Heart left ventricle (tissue), 16 donors: ENCODE measurements at regions not wholly inside any gene's neighbourhood (a gene's known extent, or its start where the extent isn't known, plus 50 kb on each side); places are given as distances from the start of the nearest gene placed in this dataset.

Experiments
- ATAC-seq, 4 donors: fragments of 200-7000 bp; cut with Tn5 transposase; one replicate each; pipeline ENCODE4 v1.9.1; 2020 to 2022; ENCODE audit warnings: moderate library complexity in 4 of 4, mild to moderate bottlenecking in 3 of 4, moderate number of reproducible peaks in 1 of 4
- DNase-seq, 5 donors: peaks; one replicate each; pipeline ENCODE4 v3.0.0-alpha.2; 2020
- H3K27ac ChIP-seq, 12 donors: fragments of 200-600 bp; sonication (generic) in 4 of 12; one replicate each; pipeline versions ENCODE4 v1.5.0 to v1.8.0; 2016 to 2022; ENCODE audit warnings: mild to moderate bottlenecking in 2 of 12
- H3K27me3 ChIP-seq, 9 donors: fragments of 200-600 bp; sonication (generic) in 2 of 9; one replicate each; pipeline versions ENCODE4 v1.5.1 to v1.8.0; 2016 to 2022; ENCODE audit warnings: mild to moderate bottlenecking in 3 of 9
- H3K36me3 ChIP-seq, 9 donors: fragments of 200-600 bp; sonication (generic) in 2 of 9; one replicate each; pipeline versions ENCODE4 v1.5.0 to v1.8.0; 2018 to 2022; ENCODE audit warnings: mild to moderate bottlenecking in 2 of 9
- H3K4me1 ChIP-seq, 12 donors: fragments of 200-600 bp; sonication (generic) in 4 of 12; one replicate each; pipeline versions ENCODE4 v1.5.0 to v1.8.0; 2016 to 2022; ENCODE audit warnings: mild to moderate bottlenecking in 3 of 12
- H3K4me3 ChIP-seq, 12 donors: fragments of 200-600 bp; sonication (generic) in 4 of 12; one replicate each; pipeline versions ENCODE4 v1.5.0 to v1.8.0; 2017 to 2022; ENCODE audit warnings: mild to moderate bottlenecking in 9 of 12, moderate library complexity in 4 of 12
- H3K9me3 ChIP-seq, 12 donors: fragments of 200-600 bp; sonication (generic) in 4 of 12; one replicate each; pipeline versions ENCODE4 v1.5.0 to v1.8.0; 2016 to 2022; ENCODE audit warnings: mild to moderate bottlenecking in 1 of 12
- POLR2A ChIP-seq, 2 donors: fragments of 450-650 bp; IDR thresholded peaks; one replicate each; pipeline ENCODE4 v1.6.1; 2017; ENCODE audit warnings: antibody characterized with exemption in 2 of 2, mild to moderate bottlenecking in 2 of 2, moderate library complexity in 2 of 2
- WGBS, 4 donors: extraction: QIAGEN DNeasy Blood & Tissue Kit in 2 of 4; methylation state at CpG; one replicate each; pipeline versions ENCODE4 v1.1.5 to v1.1.7; 2013 to 2018; 5-methylcytosine and 5-hydroxymethylcytosine counted together
- intact Hi-C, 10 donors: fragments of 100-400 bp; cut with DNase I; formaldehyde crosslinking; loops; one replicate each; pipeline versions ENCODE4 v1.11.1 to v1.14.2; 2022
- TF ChIP-seq, protein P1 (sequence below), 12 donors: fragments of 200-600 bp; sonication (generic) in 4 of 12; IDR thresholded peaks; one replicate each; pipeline versions ENCODE4 v1.5.0 to v1.8.0; 2018 to 2022; ENCODE audit warnings: antibody characterized with exemption in 12 of 12, mild to moderate bottlenecking in 5 of 12
- donor health status: ischemic (EF 13 %, LVEDD 7.1; RV severe dilation, severe dysfunction).
- donor health status: healthy with polysubstance abuse.
- donor health status: DM: no; HTN: yes; CAD: no.
- donor health status: DM: no; HTN: no; CAD: no.
- donor health status: ischemic (EF 25% LVEDD 6.9; RV normal size, moderate dysfunction).
- donor health status: ischemic (EF 25% LVEDD 5.7; RV mildly dilated, moderate dysfunction).
- donor health status: healthy.
- donor health status: DM: yes; HTN: yes; CAD: no.
- donor health status: ischemic (EF 35%, LVEDD 5.7; RV mildly dilated, moderate dysfunction).
- donor health status: nonischemic (EF 11% LVEDD 7.7; RV severe dilation, severe dysfunction).
- donor health status: DM: yes; HTN: yes; CAD: no.
- donor health status: PGD.
- donor health status: ischemic (EF 29% LVEDD 5.4; RV normal size, mild dysfunction).
- donor health status: nonischemic (EF 23%, LVEDD 6.1; RV moderate dilation, normal function).

- Histone ChIP-seq H3K9me3 (no peaks in the 10 kb centered on the region), H3K27me3 (no peaks in the 10 kb centered on the region), H3K27ac (no peak overlapping the region), H3K36me3 (no peaks in the 10 kb centered on the region), H3K4me3 (peak overlapping the region in 2 of 12 donors; percentile 13 to 28), H3K4me1 (peaks cover 0 to 12% (median 0%) of the 10 kb centered on the region in 12 donors)
- WGBS, 4 donors = 30 to 33% (median 31%) methylated on average over 12 of the region's 12 CpGs
- intact Hi-C loops = loop anchor here (1.0 to 10.0 kb wide), 11 partner anchors 118 to 888 kb away; partner anchors contain the start of gene SMAD3 (in 4 of the 10)
- peak; percentile 60 to 79 (median 63) for DNase-seq
- no peak for TF ChIP-seq POLR2A (IDR thresholded peaks at IDR 0.05)
- TF ChIP-seq, protein P1, sequence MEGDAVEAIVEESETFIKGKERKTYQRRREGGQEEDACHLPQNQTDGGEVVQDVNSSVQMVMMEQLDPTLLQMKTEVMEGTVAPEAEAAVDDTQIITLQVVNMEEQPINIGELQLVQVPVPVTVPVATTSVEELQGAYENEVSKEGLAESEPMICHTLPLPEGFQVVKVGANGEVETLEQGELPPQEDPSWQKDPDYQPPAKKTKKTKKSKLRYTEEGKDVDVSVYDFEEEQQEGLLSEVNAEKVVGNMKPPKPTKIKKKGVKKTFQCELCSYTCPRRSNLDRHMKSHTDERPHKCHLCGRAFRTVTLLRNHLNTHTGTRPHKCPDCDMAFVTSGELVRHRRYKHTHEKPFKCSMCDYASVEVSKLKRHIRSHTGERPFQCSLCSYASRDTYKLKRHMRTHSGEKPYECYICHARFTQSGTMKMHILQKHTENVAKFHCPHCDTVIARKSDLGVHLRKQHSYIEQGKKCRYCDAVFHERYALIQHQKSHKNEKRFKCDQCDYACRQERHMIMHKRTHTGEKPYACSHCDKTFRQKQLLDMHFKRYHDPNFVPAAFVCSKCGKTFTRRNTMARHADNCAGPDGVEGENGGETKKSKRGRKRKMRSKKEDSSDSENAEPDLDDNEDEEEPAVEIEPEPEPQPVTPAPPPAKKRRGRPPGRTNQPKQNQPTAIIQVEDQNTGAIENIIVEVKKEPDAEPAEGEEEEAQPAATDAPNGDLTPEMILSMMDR (IDR thresholded peaks at IDR 0.05) = peak; percentile 87 to 97 (median 94)
- ATAC-seq = peak; percentile 53 to 83 (median 74)
Observed at GRCh38 chr15:66946578-66947164, 118.7 kb upstream of the SMAD3 start.

DNA sequence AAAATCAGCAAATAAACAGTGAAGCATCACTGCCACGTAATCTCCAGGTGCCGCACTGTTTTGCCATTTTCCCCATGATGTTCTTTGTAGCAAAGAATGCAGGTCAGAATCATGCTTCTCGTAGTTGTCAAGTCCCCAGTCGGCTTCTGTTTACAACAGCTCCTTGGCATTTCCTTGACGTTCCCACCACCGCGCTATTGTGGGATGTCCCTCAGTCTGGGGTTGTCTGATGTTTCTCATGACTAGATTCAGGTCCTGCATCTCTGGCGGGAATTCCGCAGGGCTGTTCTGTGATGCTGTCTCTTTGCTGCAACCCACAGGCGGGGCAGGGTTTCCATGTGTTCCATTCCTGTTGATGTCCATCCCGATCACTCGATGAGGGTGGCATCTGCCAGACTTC is 117.9 kb upstream of the SMAD3 start:
- Histone ChIP-seq H3K4me1 (peaks cover 0 to 18% (median 0%) of the 10 kb centered on the region in 12 donors), H3K27me3 (no peaks in the 10 kb centered on the region), H3K9me3 (no peaks in the 10 kb centered on the region), H3K36me3 (no peaks in the 10 kb centered on the region), H3K27ac (no peak overlapping the region), H3K4me3 (no peak overlapping the region)
- intact Hi-C loops = loop anchor here (2.0 to 10.0 kb wide), 8 partner anchors 117 to 887 kb away; partner anchors contain the start of gene SMAD3 (in 4 of the 10)
- 73 to 78% (median 76%) methylated on average over 12 of the region's 12 CpGs for WGBS, 4 donors
- ATAC-seq (no peak), DNase-seq (no peak)
- TF ChIP-seq, protein P1 (IDR thresholded peaks at IDR 0.05) = no peak
- no peak for TF ChIP-seq POLR2A (IDR thresholded peaks at IDR 0.05)

GRCh38 chr15:66948294-66948693 is 117.1 kb upstream of the SMAD3 start:
- Histone ChIP-seq H3K36me3 (no peaks in the 10 kb centered on the region), H3K4me1 (peaks cover 0 to 19% (median 0%) of the 10 kb centered on the region in 12 donors), H3K4me3 (no peak overlapping the region), H3K27ac (no peak overlapping the region), H3K27me3 (no peaks in the 10 kb centered on the region), H3K9me3 (no peaks in the 10 kb centered on the region)
- TF ChIP-seq, protein P1 (IDR thresholded peaks at IDR 0.05) = no peak
- TF ChIP-seq POLR2A (IDR thresholded peaks at IDR 0.05) = no peak
- ATAC-seq = peak in 1 of 4 donors; percentile 22
- WGBS, 4 donors = 83 to 89% (median 86%) methylated on average over 2 of the region's 2 CpGs
- intact Hi-C loops = loop anchor here (5.0 to 10.0 kb wide), 5 partner anchors 117 to 887 kb away; partner anchors contain the start of gene SMAD3 (in 4 of the 10)
- DNase-seq = no peak

DNA sequence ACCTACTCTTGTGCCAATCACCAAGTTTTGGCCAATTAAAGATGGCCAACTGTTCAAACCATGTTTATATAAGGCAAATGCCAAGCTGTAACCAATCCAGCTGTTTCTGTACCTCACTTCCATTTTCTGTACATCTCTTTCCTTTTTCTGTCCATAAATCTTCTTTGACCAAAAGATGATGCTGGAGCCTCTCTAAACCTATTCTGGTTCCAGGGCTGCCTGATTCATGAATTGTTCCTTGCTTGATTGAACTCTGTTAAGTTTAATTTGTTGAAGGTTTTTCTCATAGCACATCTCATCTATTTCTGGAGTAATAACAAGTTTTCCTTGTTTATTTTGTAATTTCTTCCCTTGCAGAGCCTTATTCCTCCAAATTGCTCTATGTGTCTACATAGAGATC is 115.3 kb upstream of the SMAD3 start:
- no peak overlapping the region for H3K27ac ChIP-seq
- H3K9me3 ChIP-seq = no peaks in the 10 kb centered on the region
- TF ChIP-seq, protein P1 (IDR thresholded peaks at IDR 0.05) = no peak
- no peak for TF ChIP-seq POLR2A (IDR thresholded peaks at IDR 0.05)
- H3K4me3 ChIP-seq = no peak overlapping the region
- H3K36me3 ChIP-seq = no peaks in the 10 kb centered on the region
- ATAC-seq = no peak
- no peak for DNase-seq
- no peaks in the 10 kb centered on the region for H3K27me3 ChIP-seq
- H3K4me1 ChIP-seq = peaks cover 0 to 19% (median 0%) of the 10 kb centered on the region in 12 donors
- intact Hi-C loops = loop anchor here in 1 of 10 donors (10.0 kb wide), 1 partner anchor 65 kb away; no protein-coding TSS in a partner anchor
